DOHH2 (cell line): ENCODE measurements at regions not wholly inside any gene's neighbourhood (a gene's known extent, or its start where the extent isn't known, plus 50 kb on each side); places are given as distances from the start of the nearest gene placed in this dataset.
A peak's percentile ranks its signal among the peaks of the same experiment; 100 is the strongest.

Source experiments
- H3F3A ChIP-seq: fragments of 200-600 bp; sonication (generic), shearing (Covaris generic); 2 replicates; pipeline ENCODE4 v1.6.0; 2016; ENCODE audit warnings: antibody characterized with exemption, mild to moderate bottlenecking; ENCODE audit not compliant: control insufficient read depth, insufficient read depth
- H3K27ac ChIP-seq: fragments of 200-600 bp; sonication (generic); 2 replicates; pipeline ENCODE4 v1.5.1; 2014; ENCODE audit warnings: low read depth, mild to moderate bottlenecking, low read length, moderate library complexity
- H3K27me3 ChIP-seq: fragments of 200-600 bp; sonication (generic); 2 replicates; pipeline ENCODE4 v1.6.1; 2014; ENCODE audit warnings: mild to moderate bottlenecking, low read length, mixed read lengths; ENCODE audit not compliant: control insufficient read depth
- H3K36me3 ChIP-seq: fragments of 200-600 bp; sonication (generic); 2 replicates; pipeline ENCODE4 v1.6.1; 2014; ENCODE audit warnings: mild to moderate bottlenecking, low read length, moderate library complexity, mixed read lengths; ENCODE audit not compliant: control insufficient read depth
- H3K4me1 ChIP-seq: fragments of 200-600 bp; sonication (generic); 2 replicates; pipeline ENCODE4 v1.6.1; 2014; ENCODE audit warnings: mild to moderate bottlenecking, low read length, mixed read lengths; ENCODE audit not compliant: control insufficient read depth
- H3K4me2 ChIP-seq: fragments of 200-600 bp; sonication (generic); 2 replicates; pipeline ENCODE4 v1.6.0; 2014; ENCODE audit warnings: mild to moderate bottlenecking, low read length, moderate library complexity
- H3K4me3 ChIP-seq: fragments of 200-600 bp; sonication (generic); 2 replicates; pipeline ENCODE4 v1.5.1; 2014; ENCODE audit warnings: mild to moderate bottlenecking, low read length, mixed read lengths
- H3K79me2 ChIP-seq: fragments of 200-600 bp; sonication (generic); 2 replicates; pipeline ENCODE4 v1.6.1; 2014; ENCODE audit warnings: mild to moderate bottlenecking, low read length, mixed read lengths; ENCODE audit not compliant: control insufficient read depth
- H3K9me2 ChIP-seq: fragments of 200-600 bp; sonication (generic); replicated peaks from 2 replicates; pipeline ENCODE4 v1.6.1; 2014; ENCODE audit warnings: mild to moderate bottlenecking, low read length, mixed read lengths; ENCODE audit not compliant: control insufficient read depth
- H3K9me3 ChIP-seq: fragments of 200-600 bp; sonication (generic); 2 replicates; pipeline ENCODE4 v1.6.1; 2014; ENCODE audit warnings: antibody characterized with exemption, low read length, mixed read lengths; ENCODE audit not compliant: control insufficient read depth, insufficient read depth
- H4K20me1 ChIP-seq: fragments of 200-600 bp; sonication (generic); 2 replicates; pipeline ENCODE4 v1.6.0; 2014; ENCODE audit warnings: low read depth, mild to moderate bottlenecking, antibody characterized with exemption, low read length, moderate library complexity; ENCODE audit not compliant: control insufficient read depth, insufficient read depth
- EZH2phosphoT487 ChIP-seq: fragments of 200-600 bp; sonication (generic); IDR thresholded peaks from 2 replicates; pipeline ENCODE4 v1.6.1; 2017; ENCODE audit warnings: borderline replicate concordance, mild to moderate bottlenecking, antibody characterized with exemption, low read length, moderate library complexity, mixed read lengths
- TF ChIP-seq, protein P1 (sequence below): fragments of 200-600 bp; sonication (generic); IDR thresholded peaks from one replicate; pipeline ENCODE4 v1.5.1; 2014; ENCODE audit warnings: antibody characterized with exemption, mild to moderate bottlenecking, low read depth, low read length; ENCODE audit not compliant: poor library complexity, severe bottlenecking

DNA sequence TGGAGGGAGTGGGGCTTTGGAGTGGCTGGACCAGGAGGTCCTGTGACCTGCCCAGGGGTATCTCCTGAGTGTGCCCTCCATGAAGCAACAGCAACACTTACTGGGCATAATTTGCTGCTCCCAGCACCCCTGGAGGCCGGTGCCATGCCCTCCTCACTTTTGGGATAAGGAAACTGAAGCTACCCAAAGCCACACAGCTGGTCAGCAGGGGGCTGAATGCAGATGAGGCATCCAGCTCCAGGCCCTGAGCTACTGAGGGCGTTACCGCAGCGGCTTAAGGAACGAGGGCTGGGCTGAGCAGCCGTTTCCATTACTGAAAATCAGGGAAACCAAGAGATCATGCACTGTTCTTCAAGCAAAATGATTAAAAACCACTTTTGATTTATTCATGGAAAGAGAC is 408.9 kb downstream of the GLRX3 start:
- Histone ChIP-seq H3K9me3 (no peaks in the 10 kb centered on the region), H4K20me1 (no peaks in the 10 kb centered on the region), H3K4me3 (no peak overlapping the region), H3K27me3 (no peaks in the 10 kb centered on the region), H3K9me2 (no peaks in the 10 kb centered on the region), H3K27ac (no peak overlapping the region), H3K79me2 (no peaks in the 10 kb centered on the region), H3K36me3 (no peaks in the 10 kb centered on the region), H3K4me2 (no peak overlapping the region), H3F3A (no peaks in the 10 kb centered on the region), H3K4me1 (no peaks in the 10 kb centered on the region)
- TF ChIP-seq, protein P1, sequence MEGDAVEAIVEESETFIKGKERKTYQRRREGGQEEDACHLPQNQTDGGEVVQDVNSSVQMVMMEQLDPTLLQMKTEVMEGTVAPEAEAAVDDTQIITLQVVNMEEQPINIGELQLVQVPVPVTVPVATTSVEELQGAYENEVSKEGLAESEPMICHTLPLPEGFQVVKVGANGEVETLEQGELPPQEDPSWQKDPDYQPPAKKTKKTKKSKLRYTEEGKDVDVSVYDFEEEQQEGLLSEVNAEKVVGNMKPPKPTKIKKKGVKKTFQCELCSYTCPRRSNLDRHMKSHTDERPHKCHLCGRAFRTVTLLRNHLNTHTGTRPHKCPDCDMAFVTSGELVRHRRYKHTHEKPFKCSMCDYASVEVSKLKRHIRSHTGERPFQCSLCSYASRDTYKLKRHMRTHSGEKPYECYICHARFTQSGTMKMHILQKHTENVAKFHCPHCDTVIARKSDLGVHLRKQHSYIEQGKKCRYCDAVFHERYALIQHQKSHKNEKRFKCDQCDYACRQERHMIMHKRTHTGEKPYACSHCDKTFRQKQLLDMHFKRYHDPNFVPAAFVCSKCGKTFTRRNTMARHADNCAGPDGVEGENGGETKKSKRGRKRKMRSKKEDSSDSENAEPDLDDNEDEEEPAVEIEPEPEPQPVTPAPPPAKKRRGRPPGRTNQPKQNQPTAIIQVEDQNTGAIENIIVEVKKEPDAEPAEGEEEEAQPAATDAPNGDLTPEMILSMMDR, result no peak
- no peak for TF ChIP-seq EZH2phosphoT487

DNA sequence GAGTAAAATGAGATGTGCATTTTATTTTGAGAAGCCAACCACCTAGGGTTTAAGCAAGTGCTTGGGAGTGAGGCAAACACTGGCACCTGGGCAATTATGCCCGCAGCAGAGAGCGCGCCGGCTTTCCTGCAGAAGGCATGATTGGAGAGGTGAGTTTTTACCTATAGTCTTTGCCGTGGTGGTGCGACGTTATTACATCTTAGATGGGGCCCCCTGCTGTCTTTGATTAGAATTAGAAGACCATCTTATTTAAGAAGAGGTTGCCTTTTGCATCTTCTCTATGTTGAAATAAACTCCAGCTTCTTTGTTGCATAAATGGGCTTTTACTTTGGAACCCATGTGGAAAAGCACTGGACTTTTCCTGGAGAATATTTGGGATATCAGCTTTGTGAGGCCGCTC is 409.5 kb downstream of the GLRX3 start:
- H4K20me1 ChIP-seq, result no peaks in the 10 kb centered on the region
- TF ChIP-seq, protein P1, result no peak
- TF ChIP-seq EZH2phosphoT487, result no peak
- H3K4me2 ChIP-seq, result no peak overlapping the region
- H3K4me3 ChIP-seq, result no peak overlapping the region
- no peak overlapping the region for H3K27ac ChIP-seq
- no peaks in the 10 kb centered on the region for H3K4me1 ChIP-seq
- H3F3A ChIP-seq, result no peaks in the 10 kb centered on the region
- H3K36me3 ChIP-seq, result no peaks in the 10 kb centered on the region
- no peaks in the 10 kb centered on the region for H3K9me2 ChIP-seq
- H3K27me3 ChIP-seq, result no peaks in the 10 kb centered on the region
- no peaks in the 10 kb centered on the region for H3K9me3 ChIP-seq
- no peaks in the 10 kb centered on the region for H3K79me2 ChIP-seq

DNA sequence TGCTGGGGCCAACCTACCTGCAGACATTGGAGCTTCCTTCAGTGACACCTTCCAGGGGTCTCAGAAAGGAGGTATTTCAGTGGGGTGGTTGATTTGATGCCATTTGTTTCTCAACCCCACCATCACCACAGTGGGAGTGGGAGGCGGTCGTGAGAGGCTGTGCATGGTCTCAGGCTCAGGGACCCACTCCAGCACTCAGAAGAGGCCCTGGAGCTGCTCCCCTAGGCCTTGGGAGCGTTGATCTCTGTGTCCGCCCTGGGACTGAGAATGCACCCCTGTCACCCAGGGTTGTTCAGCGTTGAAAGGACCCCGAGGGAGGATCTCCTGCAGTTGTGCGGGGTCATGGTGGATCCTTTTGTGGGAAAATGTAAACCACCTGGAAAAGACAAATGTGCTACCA is 410.6 kb downstream of the GLRX3 start:
- Histone ChIP-seq H3K4me2 (no peak overlapping the region), H3K9me3 (no peaks in the 10 kb centered on the region), H3K4me3 (no peak overlapping the region), H3K36me3 (no peaks in the 10 kb centered on the region), H3K27ac (no peak overlapping the region), H4K20me1 (no peaks in the 10 kb centered on the region), H3K27me3 (no peaks in the 10 kb centered on the region), H3K4me1 (no peaks in the 10 kb centered on the region), H3K9me2 (no peaks in the 10 kb centered on the region), H3K79me2 (no peaks in the 10 kb centered on the region), H3F3A (no peaks in the 10 kb centered on the region)
- no peak for TF ChIP-seq EZH2phosphoT487
- TF ChIP-seq, protein P1, result no peak

DNA sequence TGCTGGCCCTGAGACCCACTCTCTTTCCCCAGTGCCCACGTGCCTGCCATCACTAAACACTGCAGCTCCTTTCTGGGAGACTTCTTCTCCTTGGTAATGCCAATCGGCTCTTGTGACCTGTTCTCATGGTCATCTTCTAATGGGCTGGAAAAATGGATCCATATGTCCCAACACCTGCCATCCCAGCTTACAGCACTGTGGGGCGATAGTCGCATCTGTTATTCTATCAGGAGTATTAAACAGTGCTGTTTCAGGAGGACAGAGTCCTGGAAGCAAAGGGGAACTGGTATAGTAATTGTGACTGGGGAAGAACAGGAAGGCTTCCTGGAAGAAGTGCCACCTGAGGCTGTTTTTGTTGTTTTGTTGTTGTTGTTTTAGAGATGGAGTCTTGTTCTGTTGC is 411.2 kb downstream of the GLRX3 start:
- Histone ChIP-seq H3K4me1 (no peaks in the 10 kb centered on the region), H3K4me2 (no peak overlapping the region), H4K20me1 (no peaks in the 10 kb centered on the region), H3F3A (no peaks in the 10 kb centered on the region), H3K36me3 (no peaks in the 10 kb centered on the region), H3K9me2 (no peaks in the 10 kb centered on the region), H3K27ac (no peak overlapping the region), H3K9me3 (no peaks in the 10 kb centered on the region), H3K79me2 (no peaks in the 10 kb centered on the region), H3K27me3 (no peaks in the 10 kb centered on the region), H3K4me3 (no peak overlapping the region)
- no peak for TF ChIP-seq EZH2phosphoT487
- TF ChIP-seq, protein P1, result peak; percentile 10
